Fibroblast of villous mesenchyme (primary cell): ENCODE measurements at regions not wholly inside any gene's neighbourhood (a gene's known extent, or its start where the extent isn't known, plus 50 kb on each side); places are given as distances from the start of the nearest gene placed in this dataset.

Experiments used
- DNase-seq: peaks from one replicate; pipeline ENCODE4 v3.0.0-alpha.2; 2010; ENCODE audit warnings: low read depth
- H3K4me3 ChIP-seq: 2 replicates; pipeline ENCODE4 v1.5.1; 2011; ENCODE audit warnings: low read depth, mild to moderate bottlenecking, low read length
- CTCF ChIP-seq: IDR thresholded peaks from 2 replicates; pipeline ENCODE4 v1.5.1; 2012; ENCODE audit warnings: low read depth, mild to moderate bottlenecking, low read length; ENCODE audit not compliant: insufficient read depth

- no peak for TF ChIP-seq CTCF
- no peak for DNase-seq
- H3K4me3 ChIP-seq: no peak overlapping the region
Observed at GRCh38 chr12:86770871-86771270, 514.7 kb upstream of the MGAT4C start.

DNA sequence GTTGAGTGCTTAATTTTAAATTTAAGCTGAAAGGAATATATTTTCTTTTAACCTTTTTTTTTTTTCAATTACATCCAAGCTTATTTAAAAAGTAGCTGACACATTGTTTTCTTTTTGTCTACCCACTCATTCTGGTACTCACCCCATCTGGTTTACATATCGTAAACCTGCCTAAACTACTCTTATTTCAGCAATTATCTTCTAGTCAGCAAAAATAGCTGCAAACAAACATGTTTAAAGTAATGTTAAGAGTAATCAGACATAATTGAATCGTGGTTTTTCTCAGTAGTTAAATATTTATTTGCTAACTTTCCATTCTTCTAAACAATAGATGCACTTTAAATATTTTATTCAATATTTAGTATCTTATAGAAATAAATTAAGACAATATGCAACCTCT is 492.7 kb upstream of the MGAT4C start:
- H3K4me3 ChIP-seq: no peak overlapping the region
- TF ChIP-seq CTCF: no peak
- peak; percentile 43 for DNase-seq

GRCh38 chr12:86744547-86745212 is 488.5 kb upstream of the MGAT4C start:
- no peak for DNase-seq
- no peak for TF ChIP-seq CTCF

GRCh38 chr12:86743875-86744536 is 487.8 kb upstream of the MGAT4C start:
- no peak for TF ChIP-seq CTCF
- no peak for DNase-seq
- no peak overlapping the region for H3K4me3 ChIP-seq

More at GRCh38 chr12:86744547-86745212, 488.5 kb upstream of the MGAT4C start:
- H3K4me3 ChIP-seq: no peak overlapping the region

DNA sequence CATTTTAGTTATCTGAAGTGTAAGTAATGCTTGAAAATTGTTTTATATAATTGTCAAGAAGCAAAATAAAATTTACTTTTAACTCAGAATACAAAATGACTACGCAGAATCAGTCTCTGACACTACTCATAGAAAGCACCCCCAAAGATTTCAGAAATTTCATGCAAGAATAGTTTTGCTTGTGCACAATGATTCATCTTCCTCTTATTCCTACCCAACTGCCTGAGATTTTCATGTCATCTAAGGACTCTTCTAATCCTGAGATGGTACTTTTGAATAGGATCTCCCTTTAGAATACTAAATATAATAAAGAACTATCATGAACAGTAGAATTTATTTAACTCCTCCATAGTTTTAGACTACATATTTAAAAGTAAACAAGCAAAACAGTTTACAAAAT is 485.3 kb upstream of the MGAT4C start:
- no peak overlapping the region for H3K4me3 ChIP-seq
- DNase-seq: no peak
- no peak for TF ChIP-seq CTCF

DNA sequence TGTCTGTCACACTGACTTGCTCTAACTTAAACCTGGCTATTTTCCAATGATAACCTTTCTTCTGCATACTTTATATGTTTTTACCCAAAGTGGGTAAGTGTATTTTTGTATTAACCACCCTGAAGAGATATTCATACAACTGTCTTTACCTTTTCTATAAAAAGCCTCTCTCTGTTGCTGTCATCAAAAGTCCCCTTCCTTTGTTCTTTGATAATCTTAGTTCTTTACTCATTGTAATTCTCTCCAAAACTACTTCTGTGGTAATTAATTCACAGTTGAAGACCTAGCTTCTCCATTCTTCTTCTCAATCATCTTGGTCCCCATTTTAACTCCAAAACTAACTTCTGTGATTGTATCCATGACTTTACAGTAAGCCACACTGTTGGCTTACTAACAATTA is 479.7 kb upstream of the MGAT4C start:
- no peak overlapping the region for H3K4me3 ChIP-seq
- DNase-seq: no peak
- no peak for TF ChIP-seq CTCF
